ENCODE measurements at regions not wholly inside any gene's neighbourhood (a gene's known extent, or its start where the extent isn't known, plus 50 kb on each side); places are given as distances from the start of the nearest gene placed in this dataset.
"Not testable (repeated sequence)": the region's sequence is repeated elsewhere in the genome, so short reads cannot be mapped to it uniquely, and the experiment has no call there.

DNA sequence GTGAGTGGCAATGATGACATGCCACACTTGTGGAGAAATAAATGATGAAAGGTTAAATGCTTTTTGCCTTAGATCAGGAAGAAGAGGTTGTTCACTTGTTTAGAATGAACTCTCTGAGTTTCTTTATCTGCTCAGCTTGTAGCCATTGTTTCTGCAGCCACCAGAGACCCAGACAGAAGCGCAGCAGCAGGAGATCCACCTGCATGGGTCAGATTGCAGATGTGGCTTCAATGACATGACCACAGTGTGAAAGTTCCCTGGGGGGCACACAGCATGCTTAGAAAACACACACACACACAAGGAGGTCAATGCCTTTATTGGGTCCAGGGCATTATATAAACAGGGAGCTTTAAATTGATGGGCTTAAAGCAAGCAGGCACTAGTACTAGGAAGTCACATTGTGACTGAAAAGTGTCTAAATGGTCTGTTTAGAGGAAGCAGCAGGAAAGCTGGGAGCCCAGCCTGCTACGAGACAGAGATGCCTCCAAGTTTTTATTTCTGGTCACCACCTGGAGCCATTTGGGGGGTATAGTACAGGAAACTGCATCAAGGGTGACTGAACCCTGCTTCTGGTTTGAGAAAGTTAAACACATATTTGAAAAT, 1547.3 kb downstream of the SPATA31A7 start:
- H4K20me1 ChIP-seq (ENCODE audit: insufficient read depth); H3K4me3 ChIP-seq; intact Hi-C loops (cut with micrococcal nuclease; ENCODE audit: unreplicated experiment); CTCF ChIA-PET; H3K4me2 ChIP-seq; BruUV-seq (replicated peaks); H2AFZ ChIP-seq; H3K36me3 ChIP-seq (ENCODE audit: low read depth); H3F3A ChIP-seq (ENCODE audit: insufficient read depth, low read depth); H3K4me1 ChIP-seq (replicated peaks; ENCODE audit: insufficient read depth); H3K9me3 ChIP-seq (ENCODE audit: insufficient read depth, low read depth); H3K27ac ChIP-seq; DNase-seq; H3K9me2 ChIP-seq (ENCODE audit: insufficient read depth); H3K27me3 ChIP-seq (ENCODE audit: insufficient read depth, low read depth); POLR2A ChIA-PET (ENCODE audit: unreplicated experiment); H3K79me2 ChIP-seq (ENCODE audit: low read depth): not testable (repeated sequence)

DNA sequence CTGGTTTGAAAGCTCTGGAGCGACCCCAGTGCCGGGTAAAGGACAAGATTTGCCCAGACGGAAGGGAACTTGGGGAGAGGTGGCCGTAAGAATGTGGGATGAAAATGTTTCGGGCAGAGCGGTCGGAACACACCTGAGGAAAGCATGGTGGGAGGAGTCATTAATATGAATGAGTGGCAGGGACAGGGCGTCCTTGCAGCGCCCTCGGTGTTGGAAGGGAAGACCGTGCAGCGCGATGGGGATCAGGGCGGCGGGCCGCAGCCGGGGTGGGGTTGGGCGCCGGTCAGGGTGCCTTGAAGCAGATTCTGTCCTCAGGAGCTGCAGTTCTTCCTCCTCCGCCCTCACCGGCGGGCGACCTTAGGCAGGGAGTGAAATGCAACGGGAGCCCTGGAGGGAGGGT, 1548.1 kb downstream of the SPATA31A7 start:
- BruUV-seq (replicated peaks); H3K4me2 ChIP-seq; H3K36me3 ChIP-seq (ENCODE audit: low read depth); H4K20me1 ChIP-seq (ENCODE audit: insufficient read depth); H3K79me2 ChIP-seq (ENCODE audit: low read depth); H3F3A ChIP-seq (ENCODE audit: insufficient read depth, low read depth); H3K27ac ChIP-seq; H3K4me3 ChIP-seq; POLR2A ChIA-PET (ENCODE audit: unreplicated experiment); H3K9me3 ChIP-seq (ENCODE audit: insufficient read depth, low read depth); H3K9me2 ChIP-seq (ENCODE audit: insufficient read depth); H2AFZ ChIP-seq; H3K4me1 ChIP-seq (replicated peaks; ENCODE audit: insufficient read depth); intact Hi-C loops (cut with micrococcal nuclease; ENCODE audit: unreplicated experiment); CTCF ChIA-PET; H3K27me3 ChIP-seq (ENCODE audit: insufficient read depth, low read depth): not testable (repeated sequence)
- peak in 1 of 2 experiments; percentile 0 for DNase-seq

DNA sequence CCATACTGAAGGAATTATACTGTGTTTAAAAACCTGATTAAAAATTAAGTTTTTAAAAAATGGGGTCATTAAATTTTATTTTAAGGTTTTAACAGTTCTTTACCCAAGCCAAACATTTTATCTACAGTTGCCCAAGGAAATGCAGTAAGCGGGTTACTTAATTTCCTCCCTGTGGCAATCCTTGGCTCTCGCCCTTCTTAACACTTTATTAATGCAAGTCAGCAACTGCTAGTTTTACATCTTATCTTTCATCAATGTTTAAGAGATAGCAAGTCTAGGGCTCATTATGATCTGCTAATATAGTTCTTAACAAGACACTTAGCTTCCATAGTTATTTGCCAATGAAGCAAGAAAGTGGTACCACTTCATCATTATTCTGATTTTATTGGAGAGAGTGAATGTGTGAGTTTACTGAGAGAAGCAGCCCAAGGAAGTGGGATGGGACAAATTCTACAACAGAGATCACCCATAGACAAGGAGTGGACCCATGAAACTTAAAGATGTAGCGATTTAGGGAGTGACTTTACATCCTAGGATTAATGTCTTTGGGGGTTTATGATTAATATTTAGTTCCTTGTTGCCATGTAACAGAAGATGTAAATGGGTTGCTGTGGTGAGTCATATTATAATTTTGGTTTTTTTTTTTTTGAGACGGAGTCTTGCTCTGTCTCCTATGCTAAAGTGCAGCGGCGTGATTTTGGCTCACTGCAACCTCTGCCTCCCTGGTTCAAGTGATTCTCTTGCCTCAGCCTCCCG, 1556.1 kb downstream of the SPATA31A7 start:
- H3F3A ChIP-seq (ENCODE audit: insufficient read depth, low read depth); H3K27ac ChIP-seq; BruUV-seq (replicated peaks); H2AFZ ChIP-seq; H3K9me2 ChIP-seq (ENCODE audit: insufficient read depth); H4K20me1 ChIP-seq (ENCODE audit: insufficient read depth); intact Hi-C loops (cut with micrococcal nuclease; ENCODE audit: unreplicated experiment); DNase-seq; H3K4me2 ChIP-seq; H3K9me3 ChIP-seq (ENCODE audit: insufficient read depth, low read depth); H3K79me2 ChIP-seq (ENCODE audit: low read depth); H3K36me3 ChIP-seq (ENCODE audit: low read depth); H3K27me3 ChIP-seq (ENCODE audit: insufficient read depth, low read depth); H3K4me3 ChIP-seq; POLR2A ChIA-PET (ENCODE audit: unreplicated experiment); H3K4me1 ChIP-seq (replicated peaks; ENCODE audit: insufficient read depth); CTCF ChIA-PET: not testable (repeated sequence)

Data from PC-9 (cell line).